ENCODE measurements at regions not wholly inside any gene's neighbourhood (a gene's known extent, or its start where the extent isn't known, plus 50 kb on each side); places are given as distances from the start of the nearest gene placed in this dataset.

DNA sequence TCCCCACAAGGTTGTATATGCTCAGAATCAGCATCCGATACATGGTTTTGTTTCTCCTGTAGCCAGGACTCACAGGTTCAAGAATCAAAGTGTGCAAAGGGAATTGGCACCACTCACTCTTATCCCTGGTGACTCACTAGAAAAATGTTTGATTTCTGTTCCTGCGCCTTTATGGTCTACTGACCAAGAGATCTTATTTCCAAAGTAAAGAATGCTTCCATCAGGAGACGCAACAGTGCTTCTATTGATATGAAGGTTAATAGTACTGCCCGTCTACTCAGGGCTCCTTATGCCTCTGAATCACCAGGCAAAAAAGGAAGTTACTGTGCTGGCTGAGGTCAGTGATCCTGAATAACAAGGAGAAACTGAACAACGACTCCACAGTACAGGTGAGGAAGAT is 1392.0 kb upstream of the PRMT6 start:
- no peak overlapping the region for H3K14ac ChIP-seq (ENCODE audit: insufficient read depth, low read length)
- H3K56ac ChIP-seq (ENCODE audit: insufficient read length, low read depth, low read length) = no peak overlapping the region
- no peaks in the 10 kb centered on the region for H3K9me3 ChIP-seq (ENCODE audit: control insufficient read depth, low read depth, low read length)
- no peak overlapping the region for H2BK12ac ChIP-seq (ENCODE audit: insufficient read length, low read depth, low read length)
- H3K23me2 ChIP-seq (ENCODE audit: insufficient read length, low read depth, low read length, poor library complexity, severe bottlenecking) = no peaks in the 10 kb centered on the region
- no peak overlapping the region for H3K23ac ChIP-seq (ENCODE audit: insufficient read length, low read depth, low read length)
- H2AK5ac ChIP-seq (ENCODE audit: insufficient read length, low read length) = no peak overlapping the region
- DNase-seq = no peak
- H3K4me1 Mint-ChIP-seq = no peaks in the 10 kb centered on the region
- no peaks in the 10 kb centered on the region for H3K4me1 ChIP-seq (ENCODE audit: insufficient read depth, low read length)
- H3T11ph ChIP-seq (ENCODE audit: low read length) = no peak overlapping the region
- no peak overlapping the region for H3K4me3 Mint-ChIP-seq
- no peak overlapping the region for H2BK20ac ChIP-seq (ENCODE audit: low read depth, low read length, poor library complexity, severe bottlenecking)
- no peak overlapping the region for H3K18ac ChIP-seq (ENCODE audit: insufficient read length, low read depth, low read length)
- no peak overlapping the region for H3K27ac Mint-ChIP-seq
- no peak overlapping the region for H2BK5ac ChIP-seq (ENCODE audit: insufficient read length, low read length)
- H3K4me2 ChIP-seq (ENCODE audit: insufficient read depth, insufficient read length, low read length) = no peak overlapping the region
- H4K20me1 ChIP-seq (ENCODE audit: control insufficient read depth, insufficient read depth, insufficient read length) = no peaks in the 10 kb centered on the region
- no peak overlapping the region for H2BK15ac ChIP-seq (ENCODE audit: low read depth, low read length)
- H4K8ac ChIP-seq (replicated peaks; ENCODE audit: insufficient read length, low read depth, low read length) = no peak overlapping the region
- H3K4ac ChIP-seq (ENCODE audit: low read depth, low read length) = no peak overlapping the region
- no peaks in the 10 kb centered on the region for H3K27me3 Mint-ChIP-seq (ENCODE audit: low read depth)
- no peaks in the 10 kb centered on the region for H3K79me2 ChIP-seq (ENCODE audit: insufficient read depth, low read length)
- H2BK120ac ChIP-seq (ENCODE audit: low read depth, low read length, poor library complexity, severe bottlenecking) = no peak overlapping the region
- H3K9me3 Mint-ChIP-seq = peaks cover 0 to 7% of the 10 kb centered on the region in 2 experiments; a peak in 1 of 5 replicates
- no peaks in the 10 kb centered on the region for H3K79me1 ChIP-seq (ENCODE audit: insufficient read depth, low read depth, low read length, poor library complexity, severe bottlenecking)
- no peak overlapping the region for H3K9ac ChIP-seq (ENCODE audit: extremely low read depth, insufficient read length, low read length)
- no peaks in the 10 kb centered on the region for H3K36me3 Mint-ChIP-seq (ENCODE audit: insufficient read depth in 1 of 3, low read depth in 3 of 3)
- TF ChIP-seq, protein P1, sequence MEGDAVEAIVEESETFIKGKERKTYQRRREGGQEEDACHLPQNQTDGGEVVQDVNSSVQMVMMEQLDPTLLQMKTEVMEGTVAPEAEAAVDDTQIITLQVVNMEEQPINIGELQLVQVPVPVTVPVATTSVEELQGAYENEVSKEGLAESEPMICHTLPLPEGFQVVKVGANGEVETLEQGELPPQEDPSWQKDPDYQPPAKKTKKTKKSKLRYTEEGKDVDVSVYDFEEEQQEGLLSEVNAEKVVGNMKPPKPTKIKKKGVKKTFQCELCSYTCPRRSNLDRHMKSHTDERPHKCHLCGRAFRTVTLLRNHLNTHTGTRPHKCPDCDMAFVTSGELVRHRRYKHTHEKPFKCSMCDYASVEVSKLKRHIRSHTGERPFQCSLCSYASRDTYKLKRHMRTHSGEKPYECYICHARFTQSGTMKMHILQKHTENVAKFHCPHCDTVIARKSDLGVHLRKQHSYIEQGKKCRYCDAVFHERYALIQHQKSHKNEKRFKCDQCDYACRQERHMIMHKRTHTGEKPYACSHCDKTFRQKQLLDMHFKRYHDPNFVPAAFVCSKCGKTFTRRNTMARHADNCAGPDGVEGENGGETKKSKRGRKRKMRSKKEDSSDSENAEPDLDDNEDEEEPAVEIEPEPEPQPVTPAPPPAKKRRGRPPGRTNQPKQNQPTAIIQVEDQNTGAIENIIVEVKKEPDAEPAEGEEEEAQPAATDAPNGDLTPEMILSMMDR (conservative IDR thresholded peaks at IDR 0.05) = no peak
- WGBS (ENCODE audit: extremely low coverage, insufficient read length, low lambda C conversion rate) = no CpG with 5 or more reads among the region's 5 CpGs
- H4K5ac ChIP-seq (ENCODE audit: insufficient read length, low read depth, low read length) = no peak overlapping the region
- no peaks in the 10 kb centered on the region for H3K27me3 ChIP-seq (ENCODE audit: insufficient read depth, low read length)
- no peak overlapping the region for H4K91ac ChIP-seq (ENCODE audit: insufficient read length, low read depth, low read length)
- H3K27ac ChIP-seq (ENCODE audit: insufficient read length, low read depth, low read length) = no peak overlapping the region
- H2AFZ ChIP-seq (ENCODE audit: low read length) = no peak overlapping the region

Measured in H9 (cell line).